ENCODE measurements at regions not wholly inside any gene's neighbourhood (a gene's known extent, or its start where the extent isn't known, plus 50 kb on each side); places are given as distances from the start of the nearest gene placed in this dataset.

DNA sequence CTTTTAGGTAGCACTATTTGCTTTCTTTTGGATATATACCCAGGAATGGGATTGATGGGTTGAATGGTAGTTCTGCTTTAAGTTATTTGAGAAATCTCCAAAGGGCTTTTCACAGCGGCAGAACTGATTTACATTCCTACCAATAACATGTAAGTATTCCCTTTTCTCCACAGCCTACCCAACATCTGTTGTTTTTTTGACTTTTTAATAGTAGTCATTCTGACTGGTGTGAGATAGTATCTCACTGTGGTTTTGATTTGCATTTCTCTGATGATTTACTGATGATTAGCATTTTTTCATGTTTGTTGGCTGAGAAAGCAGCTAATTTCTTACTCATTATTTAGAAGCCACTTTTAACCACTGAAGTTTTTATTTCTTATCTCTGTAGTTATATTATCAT is 221.1 kb upstream of the ACTBL2 start:
- no peak for DNase-seq
- TF ChIP-seq, protein P1, sequence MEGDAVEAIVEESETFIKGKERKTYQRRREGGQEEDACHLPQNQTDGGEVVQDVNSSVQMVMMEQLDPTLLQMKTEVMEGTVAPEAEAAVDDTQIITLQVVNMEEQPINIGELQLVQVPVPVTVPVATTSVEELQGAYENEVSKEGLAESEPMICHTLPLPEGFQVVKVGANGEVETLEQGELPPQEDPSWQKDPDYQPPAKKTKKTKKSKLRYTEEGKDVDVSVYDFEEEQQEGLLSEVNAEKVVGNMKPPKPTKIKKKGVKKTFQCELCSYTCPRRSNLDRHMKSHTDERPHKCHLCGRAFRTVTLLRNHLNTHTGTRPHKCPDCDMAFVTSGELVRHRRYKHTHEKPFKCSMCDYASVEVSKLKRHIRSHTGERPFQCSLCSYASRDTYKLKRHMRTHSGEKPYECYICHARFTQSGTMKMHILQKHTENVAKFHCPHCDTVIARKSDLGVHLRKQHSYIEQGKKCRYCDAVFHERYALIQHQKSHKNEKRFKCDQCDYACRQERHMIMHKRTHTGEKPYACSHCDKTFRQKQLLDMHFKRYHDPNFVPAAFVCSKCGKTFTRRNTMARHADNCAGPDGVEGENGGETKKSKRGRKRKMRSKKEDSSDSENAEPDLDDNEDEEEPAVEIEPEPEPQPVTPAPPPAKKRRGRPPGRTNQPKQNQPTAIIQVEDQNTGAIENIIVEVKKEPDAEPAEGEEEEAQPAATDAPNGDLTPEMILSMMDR (IDR thresholded peaks at IDR 0.05): no peak
- Histone ChIP-seq H3K4me3 (no peak overlapping the region), H3K9me3 (no peaks in the 10 kb centered on the region), H3K36me3 (no peaks in the 10 kb centered on the region), H3K27me3 (no peaks in the 10 kb centered on the region), H3K27ac (no peak overlapping the region), H3K4me1 (peaks cover 0 to 2% (median 0%) of the 10 kb centered on the region in 4 donors)
- intact Hi-C loops (cut with DNase I; ENCODE audit: low total_unique reads): no loop called here

DNA sequence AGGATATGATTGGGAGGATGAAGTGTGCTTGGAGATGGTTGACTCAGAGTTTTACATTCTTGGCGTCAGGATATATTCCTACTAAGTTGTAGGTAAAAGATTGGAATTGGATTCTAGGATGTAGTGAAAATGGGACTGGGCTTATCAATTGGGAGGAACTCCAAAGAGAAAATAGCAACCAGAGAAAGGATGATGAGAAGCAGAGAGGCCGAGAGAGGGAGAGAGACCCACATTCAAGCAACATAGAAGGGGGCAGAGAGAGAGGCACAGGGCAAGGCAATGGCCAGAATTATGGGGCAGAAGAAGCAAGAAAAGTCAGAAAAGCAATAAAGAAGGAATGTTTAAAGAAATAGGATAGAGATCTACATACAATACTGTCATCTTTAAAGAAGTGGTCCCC is 217.9 kb upstream of the ACTBL2 start:
- Histone ChIP-seq H3K27ac (no peak overlapping the region), H3K36me3 (no peaks in the 10 kb centered on the region), H3K27me3 (no peaks in the 10 kb centered on the region)

DNA sequence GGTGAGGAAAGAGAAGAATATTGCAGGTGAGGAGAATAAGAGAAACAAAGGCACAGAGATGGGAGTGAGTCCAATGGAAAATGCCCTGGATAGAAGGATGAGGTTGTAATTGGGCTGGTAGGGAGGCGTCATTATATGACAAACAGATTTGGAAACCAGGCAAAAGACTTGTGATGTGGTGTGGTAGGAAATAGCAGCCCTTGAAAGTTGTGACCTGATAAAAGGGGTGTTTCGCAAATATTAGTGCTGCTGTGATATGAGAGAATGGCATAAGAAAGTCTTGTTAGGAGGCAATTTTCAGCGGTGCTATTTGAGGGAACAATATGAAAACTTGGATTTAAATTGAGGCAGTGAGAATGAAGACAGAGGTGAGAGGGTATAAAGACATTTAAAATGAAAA is 217.5 kb upstream of the ACTBL2 start:
- H3K36me3 ChIP-seq: no peaks in the 10 kb centered on the region
- H3K4me1 ChIP-seq: peaks cover 0 to 33% (median 9%) of the 10 kb centered on the region in 4 donors
- no peak overlapping the region for H3K4me3 ChIP-seq
- TF ChIP-seq, protein P1 (IDR thresholded peaks at IDR 0.05): no peak
- no peaks in the 10 kb centered on the region for H3K27me3 ChIP-seq
- no peak for DNase-seq
- intact Hi-C loops (cut with DNase I; ENCODE audit: low total_unique reads): no loop called here
- no peak overlapping the region for H3K27ac ChIP-seq
- H3K9me3 ChIP-seq: no peaks in the 10 kb centered on the region

More for the DNA sequence above, 217.9 kb upstream of the ACTBL2 start:
- Histone ChIP-seq H3K9me3 (no peaks in the 10 kb centered on the region), H3K4me1 (peaks cover 0 to 30% (median 9%) of the 10 kb centered on the region in 4 donors), H3K4me3 (no peak overlapping the region)
- DNase-seq: no peak
- intact Hi-C loops (cut with DNase I; ENCODE audit: low total_unique reads): no loop called here
- TF ChIP-seq, protein P1 (IDR thresholded peaks at IDR 0.05): no peak

DNA sequence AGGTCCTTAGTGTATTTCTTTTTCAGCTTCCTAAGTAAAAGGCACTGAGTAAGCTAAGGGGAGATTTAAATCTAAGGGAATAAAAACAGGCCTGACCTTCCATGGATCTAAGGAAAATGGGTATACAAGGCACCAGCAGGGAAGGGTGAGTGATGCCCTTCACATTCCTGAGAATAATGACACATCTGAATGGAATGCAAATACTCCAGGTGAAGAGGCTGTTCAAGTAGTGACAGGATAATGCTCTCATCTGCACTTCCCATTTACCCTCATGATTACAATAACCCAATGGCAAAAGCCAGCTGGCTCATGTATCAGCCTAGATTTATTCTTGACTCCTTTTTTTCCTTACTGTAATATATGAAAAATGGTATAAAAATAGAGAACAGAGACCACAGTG is 216.2 kb upstream of the ACTBL2 start:
- Histone ChIP-seq H3K27me3 (no peaks in the 10 kb centered on the region), H3K36me3 (no peaks in the 10 kb centered on the region), H3K9me3 (no peaks in the 10 kb centered on the region), H3K27ac (peak overlapping the region; percentile 59 to 62), H3K4me3 (no peak overlapping the region), H3K4me1 (peaks cover 0 to 36% (median 11%) of the 10 kb centered on the region in 4 donors)
- intact Hi-C loops (cut with DNase I; ENCODE audit: low total_unique reads): no loop called here
- DNase-seq: no peak
- TF ChIP-seq, protein P1 (IDR thresholded peaks at IDR 0.05): no peak

DNA sequence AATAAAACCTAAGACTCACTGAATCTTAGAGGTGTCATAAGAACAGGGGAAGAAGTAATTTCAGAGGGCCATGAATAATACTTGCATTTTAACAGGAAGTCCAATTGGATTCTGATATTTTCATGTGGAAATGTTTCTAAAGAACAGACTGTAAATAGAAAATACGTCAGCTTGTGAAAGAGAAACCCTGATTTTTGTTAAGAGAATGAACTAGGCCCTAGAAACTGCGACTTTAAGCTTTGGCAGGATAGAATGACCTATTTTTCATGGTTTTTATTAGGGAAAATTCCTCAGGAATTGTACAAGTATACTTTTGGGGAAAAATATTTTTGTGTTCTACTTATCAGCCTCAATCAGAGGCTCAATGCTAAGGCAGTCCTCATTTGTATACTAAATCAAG is 215.5 kb upstream of the ACTBL2 start:
- intact Hi-C loops (cut with DNase I; ENCODE audit: low total_unique reads): no loop called here
- TF ChIP-seq, protein P1 (IDR thresholded peaks at IDR 0.05): no peak
- Histone ChIP-seq H3K27ac (peak overlapping the region; percentile 59 to 62), H3K4me1 (peaks cover 0 to 43% (median 14%) of the 10 kb centered on the region in 4 donors), H3K9me3 (no peaks in the 10 kb centered on the region), H3K27me3 (no peaks in the 10 kb centered on the region), H3K4me3 (no peak overlapping the region), H3K36me3 (no peaks in the 10 kb centered on the region)
- no peak for DNase-seq

All from tibial artery (tissue), 4 donors.